ENCODE measurements at regions not wholly inside any gene's neighbourhood (a gene's known extent, or its start where the extent isn't known, plus 50 kb on each side); places are given as distances from the start of the nearest gene placed in this dataset.

DNA sequence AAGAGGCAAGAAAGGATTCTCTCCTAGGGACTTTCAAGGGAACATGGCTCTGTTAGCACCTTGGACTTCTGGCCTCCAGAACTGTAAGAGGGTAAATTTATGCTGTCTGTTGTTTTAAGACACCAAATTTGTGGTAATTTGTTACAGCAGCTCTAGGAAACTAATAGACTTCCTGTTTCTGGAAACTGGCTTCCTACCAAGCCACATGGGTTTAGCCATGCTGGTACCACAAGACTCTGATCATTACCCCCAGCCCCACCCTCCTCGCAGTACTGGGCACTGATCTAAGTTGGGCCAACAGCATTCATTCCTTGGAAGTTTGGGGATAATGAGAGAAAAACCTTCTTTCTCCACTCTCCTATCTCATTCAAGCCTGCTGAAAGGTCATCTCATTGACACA, 109.5 kb upstream of the SMLR1 start:
- CTCF ChIA-PET, result no interaction called here
- FAIRE-seq, result no peak
- no TSS peak for BruUV-seq (replicated peaks)
- H3K79me2 ChIP-seq (ENCODE audit: control insufficient read depth, insufficient read depth, low read length), result no peaks in the 10 kb centered on the region
- H3K4me3 ChIP-seq (replicated peaks in 1 of 3; ENCODE audit: insufficient read depth in 1 of 3, low read depth in 1 of 3, low read length in 3 of 3), result no peak overlapping the region
- dilution Hi-C loops (cut with MboI; ENCODE audit: extremely low pct_ligation_motif_present, low sequenced_read_pairs), result no loop called here
- H3K4me1 ChIP-seq (ENCODE audit: control insufficient read depth, extremely low read depth, insufficient read depth, low read length), result no peaks in the 10 kb centered on the region
- H3K4me2 ChIP-seq (ENCODE audit: insufficient read depth, low read length), result no peak overlapping the region
- intact Hi-C loops (cut with micrococcal nuclease), result no loop called here
- no peak for DNase-seq (ENCODE audit: low read depth, low spot score)
- H3K27ac ChIP-seq (ENCODE audit: insufficient read depth, low read depth, low read length), result no peak overlapping the region
- POLR2A ChIA-PET, result no interaction called here
- TF ChIP-seq, protein P1, sequence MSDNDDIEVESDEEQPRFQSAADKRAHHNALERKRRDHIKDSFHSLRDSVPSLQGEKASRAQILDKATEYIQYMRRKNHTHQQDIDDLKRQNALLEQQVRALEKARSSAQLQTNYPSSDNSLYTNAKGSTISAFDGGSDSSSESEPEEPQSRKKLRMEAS (IDR thresholded peaks at IDR 0.05; ENCODE audit: insufficient read depth, insufficient read length), result no peak
- TF ChIP-seq POLR2AphosphoS5 (IDR thresholded peaks at IDR 0.05; ENCODE audit: insufficient read depth, low read depth, low read length), result no peak
- no peak for TF ChIP-seq FOS (IDR thresholded peaks at IDR 0.05; ENCODE audit: borderline replicate concordance, insufficient read depth, low read length)
- TF ChIP-seq, protein P2, sequence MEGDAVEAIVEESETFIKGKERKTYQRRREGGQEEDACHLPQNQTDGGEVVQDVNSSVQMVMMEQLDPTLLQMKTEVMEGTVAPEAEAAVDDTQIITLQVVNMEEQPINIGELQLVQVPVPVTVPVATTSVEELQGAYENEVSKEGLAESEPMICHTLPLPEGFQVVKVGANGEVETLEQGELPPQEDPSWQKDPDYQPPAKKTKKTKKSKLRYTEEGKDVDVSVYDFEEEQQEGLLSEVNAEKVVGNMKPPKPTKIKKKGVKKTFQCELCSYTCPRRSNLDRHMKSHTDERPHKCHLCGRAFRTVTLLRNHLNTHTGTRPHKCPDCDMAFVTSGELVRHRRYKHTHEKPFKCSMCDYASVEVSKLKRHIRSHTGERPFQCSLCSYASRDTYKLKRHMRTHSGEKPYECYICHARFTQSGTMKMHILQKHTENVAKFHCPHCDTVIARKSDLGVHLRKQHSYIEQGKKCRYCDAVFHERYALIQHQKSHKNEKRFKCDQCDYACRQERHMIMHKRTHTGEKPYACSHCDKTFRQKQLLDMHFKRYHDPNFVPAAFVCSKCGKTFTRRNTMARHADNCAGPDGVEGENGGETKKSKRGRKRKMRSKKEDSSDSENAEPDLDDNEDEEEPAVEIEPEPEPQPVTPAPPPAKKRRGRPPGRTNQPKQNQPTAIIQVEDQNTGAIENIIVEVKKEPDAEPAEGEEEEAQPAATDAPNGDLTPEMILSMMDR (IDR thresholded peaks at IDR 0.05; ENCODE audit: extremely low read depth in 1 of 2, insufficient read depth in 1 of 2, low read depth in 1 of 2, low read length in 2 of 2), result no peak
- TF ChIP-seq GATA2 (IDR thresholded peaks at IDR 0.05; ENCODE audit: insufficient read depth, insufficient read length, low read depth, low read length), result no peak
- TF ChIP-seq POLR2A (IDR thresholded peaks at IDR 0.05; ENCODE audit: low read depth, low read length), result no peak
- TF ChIP-seq JUN (IDR thresholded peaks at IDR 0.05; ENCODE audit: borderline replicate concordance, insufficient read depth, insufficient read length, low read depth), result no peak
- no peak for TF ChIP-seq EZH2 (IDR thresholded peaks at IDR 0.05; ENCODE audit: borderline replicate concordance, low read depth, low read length, severe bottlenecking)
- TF ChIP-seq MYC (IDR thresholded peaks at IDR 0.05; ENCODE audit: low read depth, low read length), result no peak
- no peak overlapping the region for H3K9ac ChIP-seq (replicated peaks; ENCODE audit: extremely low read depth, insufficient read depth, low read length)
- no peaks in the 10 kb centered on the region for H3K9me1 ChIP-seq (replicated peaks; ENCODE audit: control insufficient read depth, extremely low read depth, insufficient read depth, low read length)
- H2AFZ ChIP-seq (ENCODE audit: low read depth, low read length), result no peak overlapping the region
- H3K36me3 ChIP-seq (ENCODE audit: control insufficient read depth in 2 of 2, extremely low read depth in 1 of 2, insufficient read depth in 2 of 2, low read length in 2 of 2), result no peaks in the 10 kb centered on the region
- peaks cover 2 to 3% of the 10 kb centered on the region in 2 experiments for H3K27me3 ChIP-seq (ENCODE audit: control insufficient read depth in 2 of 2, insufficient read depth in 2 of 2, low read length in 2 of 2)
- H3K9me3 ChIP-seq (replicated peaks; ENCODE audit: control insufficient read depth, insufficient read depth, low read length), result no peaks in the 10 kb centered on the region
- H4K20me1 ChIP-seq (replicated peaks; ENCODE audit: control insufficient read depth, extremely low read depth, insufficient read depth, low read length), result no peaks in the 10 kb centered on the region

Measured in endothelial cell of umbilical vein (primary cell).